ENCODE measurements at regions not wholly inside any gene's neighbourhood (a gene's known extent, or its start where the extent isn't known, plus 50 kb on each side); places are given as distances from the start of the nearest gene placed in this dataset.
A peak's percentile ranks its signal among the peaks of the same experiment; 100 is the strongest.

GRCh38 chr3:86245360-86245759, 745.6 kb downstream of the VGLL3 start:
- peak; percentile 48 for TF ChIP-seq CTCF (IDR thresholded peaks at IDR 0.05)

GRCh38 chr3:86244905-86245304, 746.0 kb downstream of the VGLL3 start:
- TF ChIP-seq CTCF (IDR thresholded peaks at IDR 0.05), result no peak

GRCh38 chr3:86239946-86240345, 751.0 kb downstream of the VGLL3 start:
- TF ChIP-seq CTCF (IDR thresholded peaks at IDR 0.05), result no peak

- no peak for TF ChIP-seq CTCF (IDR thresholded peaks at IDR 0.05)
Measured at GRCh38 chr3:86234506-86235254, 756.3 kb downstream of the VGLL3 start.

GRCh38 chr3:86230762-86231161, 760.2 kb downstream of the VGLL3 start:
- TF ChIP-seq CTCF (IDR thresholded peaks at IDR 0.05), result no peak

GRCh38 chr3:86229775-86230094, 761.2 kb downstream of the VGLL3 start:
- TF ChIP-seq CTCF (IDR thresholded peaks at IDR 0.05), result no peak

- TF ChIP-seq CTCF (IDR thresholded peaks at IDR 0.05), result no peak
Measured at GRCh38 chr3:86229086-86229774, 761.7 kb downstream of the VGLL3 start.

All from LNCAP (cell line).